ENCODE measurements at regions not wholly inside any gene's neighbourhood (a gene's known extent, or its start where the extent isn't known, plus 50 kb on each side); places are given as distances from the start of the nearest gene placed in this dataset.

GRCh38 chr13:44259045-44260027, 114.3 kb upstream of the SERP2 start:
- TF ChIP-seq ELF4 (IDR thresholded peaks at IDR 0.05) (no peak), CTBP1 (IDR thresholded peaks at IDR 0.05; ENCODE audit: borderline replicate concordance) (no peak), NFRKB (IDR thresholded peaks at IDR 0.05) (no peak), BHLHE40 (IDR thresholded peaks at IDR 0.05; ENCODE audit: borderline replicate concordance) (no peak), L3MBTL2 (conservative IDR thresholded peaks at IDR 0.05) (no peak), SUZ12 (IDR thresholded peaks at IDR 0.05) (no peak), LEF1 (IDR thresholded peaks at IDR 0.05; ENCODE audit: borderline replicate concordance) (no peak), ZNF384 (IDR thresholded peaks at IDR 0.05) (no peak), HDGF (IDR thresholded peaks at IDR 0.05; ENCODE audit: borderline replicate concordance) (no peak), TARDBP (IDR thresholded peaks at IDR 0.05) (no peak), FOXK2 (IDR thresholded peaks at IDR 0.05) (no peak), ARNT (IDR thresholded peaks at IDR 0.05) (no peak)
- TF ChIP-seq, protein P1, sequence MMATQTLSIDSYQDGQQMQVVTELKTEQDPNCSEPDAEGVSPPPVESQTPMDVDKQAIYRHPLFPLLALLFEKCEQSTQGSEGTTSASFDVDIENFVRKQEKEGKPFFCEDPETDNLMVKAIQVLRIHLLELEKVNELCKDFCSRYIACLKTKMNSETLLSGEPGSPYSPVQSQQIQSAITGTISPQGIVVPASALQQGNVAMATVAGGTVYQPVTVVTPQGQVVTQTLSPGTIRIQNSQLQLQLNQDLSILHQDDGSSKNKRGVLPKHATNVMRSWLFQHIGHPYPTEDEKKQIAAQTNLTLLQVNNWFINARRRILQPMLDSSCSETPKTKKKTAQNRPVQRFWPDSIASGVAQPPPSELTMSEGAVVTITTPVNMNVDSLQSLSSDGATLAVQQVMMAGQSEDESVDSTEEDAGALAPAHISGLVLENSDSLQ (IDR thresholded peaks at IDR 0.05), result no peak
- no peak for DNase-seq (ENCODE audit: extremely low spot score)
- POLR2A ChIA-PET, result no interaction called here
- CTCF ChIA-PET, result interaction anchor here (0.6 kb wide), 1 partner anchor 179 kb away, joined by 7 read pairs; no protein-coding TSS in a partner anchor

GRCh38 chr13:44260336-44260735, 113.3 kb upstream of the SERP2 start:
- CTCF ChIA-PET, result interaction anchor here (0.6 kb wide), 1 partner anchor 178 kb away, joined by 7 read pairs; no protein-coding TSS in a partner anchor
- no peak for DNase-seq (ENCODE audit: extremely low spot score)
- POLR2A ChIA-PET, result no interaction called here
- no peak for TF ChIP-seq ARNT (IDR thresholded peaks at IDR 0.05)

- TF ChIP-seq FOXK2 (IDR thresholded peaks at IDR 0.05) (no peak), CTBP1 (IDR thresholded peaks at IDR 0.05; ENCODE audit: borderline replicate concordance) (no peak), L3MBTL2 (conservative IDR thresholded peaks at IDR 0.05) (no peak), NFRKB (IDR thresholded peaks at IDR 0.05) (no peak), SUZ12 (IDR thresholded peaks at IDR 0.05) (no peak), ELF4 (IDR thresholded peaks at IDR 0.05) (no peak), HDGF (IDR thresholded peaks at IDR 0.05; ENCODE audit: borderline replicate concordance) (no peak), FOXA1 (IDR thresholded peaks at IDR 0.05) (no peak), FOXM1 (IDR thresholded peaks at IDR 0.05; ENCODE audit: borderline replicate concordance) (no peak)
- POLR2A ChIA-PET, result no interaction called here
- DNase-seq (ENCODE audit: extremely low spot score), result no peak
- CTCF ChIA-PET, result no interaction called here
Measured at GRCh38 chr13:44263751-44264620, 109.6 kb upstream of the SERP2 start.

DNA sequence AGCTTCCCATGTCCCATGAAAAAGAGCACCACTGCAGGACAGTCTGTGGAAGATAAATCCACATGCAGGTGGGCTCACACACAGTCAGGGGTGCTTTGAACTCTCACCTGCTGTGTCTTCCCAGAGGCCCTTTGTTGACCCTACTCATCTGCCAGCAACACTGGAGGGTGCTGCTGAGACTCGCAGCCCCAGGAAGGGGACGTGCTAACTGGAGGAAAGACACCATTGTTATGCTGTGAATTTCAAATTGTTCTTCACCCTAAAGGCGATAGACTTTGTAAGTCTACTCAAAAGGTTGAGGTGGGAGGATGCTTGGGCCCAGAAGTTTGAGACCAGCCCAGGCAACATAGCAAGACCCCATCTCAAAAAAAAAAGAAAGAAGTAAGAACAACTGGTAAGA, 107.3 kb upstream of the SERP2 start:
- TF ChIP-seq SUZ12 (IDR thresholded peaks at IDR 0.05), result no peak
- TF ChIP-seq TARDBP (IDR thresholded peaks at IDR 0.05), result no peak
- TF ChIP-seq ZNF384 (IDR thresholded peaks at IDR 0.05), result no peak
- no peak for TF ChIP-seq L3MBTL2 (conservative IDR thresholded peaks at IDR 0.05)
- TF ChIP-seq FOXM1 (IDR thresholded peaks at IDR 0.05; ENCODE audit: borderline replicate concordance), result no peak
- DNase-seq (ENCODE audit: extremely low spot score), result no peak
- POLR2A ChIA-PET, result no interaction called here
- CTCF ChIA-PET, result no interaction called here

DNA sequence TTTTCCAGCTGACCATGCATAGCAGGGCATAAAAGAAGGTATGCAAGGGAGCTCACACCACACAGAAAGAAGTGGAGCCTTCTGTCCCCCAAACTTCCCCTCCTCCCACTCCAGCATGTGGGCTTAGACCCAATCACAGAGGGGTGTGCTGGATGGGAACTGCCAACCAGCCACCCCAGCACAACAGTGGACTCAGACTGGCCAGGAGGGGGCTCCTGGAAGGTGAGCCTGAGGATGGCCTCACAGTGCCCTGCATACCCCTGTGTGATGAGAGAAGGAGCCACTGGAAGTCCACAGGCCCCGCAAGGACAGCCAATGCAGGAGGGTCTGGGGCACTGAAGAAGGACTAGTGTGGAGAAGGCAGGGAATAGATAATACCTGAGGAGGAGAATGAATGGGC, 106.9 kb upstream of the SERP2 start:
- DNase-seq (ENCODE audit: extremely low spot score), result no peak
- no peak for TF ChIP-seq ELF4 (IDR thresholded peaks at IDR 0.05)
- TF ChIP-seq, protein P1 (IDR thresholded peaks at IDR 0.05), result no peak
- no peak for TF ChIP-seq SP1 (IDR thresholded peaks at IDR 0.05)
- no peak for TF ChIP-seq SUZ12 (IDR thresholded peaks at IDR 0.05)
- no peak for TF ChIP-seq FOXA1 (IDR thresholded peaks at IDR 0.05)
- no peak for TF ChIP-seq NFRKB (IDR thresholded peaks at IDR 0.05)
- POLR2A ChIA-PET, result no interaction called here
- CTCF ChIA-PET, result no interaction called here

- ChIA-PET POLR2A (no interaction called here), CTCF (interaction anchor here (0.7 kb wide), 1 partner anchor 1344 kb away, joined by 3 read pairs; no protein-coding TSS in a partner anchor)
- TF ChIP-seq BHLHE40 (IDR thresholded peaks at IDR 0.05; ENCODE audit: borderline replicate concordance) (no peak), LEF1 (IDR thresholded peaks at IDR 0.05; ENCODE audit: borderline replicate concordance) (no peak), ZNF384 (IDR thresholded peaks at IDR 0.05) (no peak), ELF4 (IDR thresholded peaks at IDR 0.05) (no peak), FOXA1 (IDR thresholded peaks at IDR 0.05) (no peak), HDGF (IDR thresholded peaks at IDR 0.05; ENCODE audit: borderline replicate concordance) (no peak), FOXK2 (IDR thresholded peaks at IDR 0.05) (no peak), NFRKB (IDR thresholded peaks at IDR 0.05) (no peak), L3MBTL2 (conservative IDR thresholded peaks at IDR 0.05) (no peak)
- TF ChIP-seq, protein P1 (IDR thresholded peaks at IDR 0.05), result no peak
- no peak for DNase-seq (ENCODE audit: extremely low spot score)
Measured at GRCh38 chr13:44267203-44267602, 106.4 kb upstream of the SERP2 start.
